ENCODE measurements at regions not wholly inside any gene's neighbourhood (a gene's known extent, or its start where the extent isn't known, plus 50 kb on each side); places are given as distances from the start of the nearest gene placed in this dataset.

DNA sequence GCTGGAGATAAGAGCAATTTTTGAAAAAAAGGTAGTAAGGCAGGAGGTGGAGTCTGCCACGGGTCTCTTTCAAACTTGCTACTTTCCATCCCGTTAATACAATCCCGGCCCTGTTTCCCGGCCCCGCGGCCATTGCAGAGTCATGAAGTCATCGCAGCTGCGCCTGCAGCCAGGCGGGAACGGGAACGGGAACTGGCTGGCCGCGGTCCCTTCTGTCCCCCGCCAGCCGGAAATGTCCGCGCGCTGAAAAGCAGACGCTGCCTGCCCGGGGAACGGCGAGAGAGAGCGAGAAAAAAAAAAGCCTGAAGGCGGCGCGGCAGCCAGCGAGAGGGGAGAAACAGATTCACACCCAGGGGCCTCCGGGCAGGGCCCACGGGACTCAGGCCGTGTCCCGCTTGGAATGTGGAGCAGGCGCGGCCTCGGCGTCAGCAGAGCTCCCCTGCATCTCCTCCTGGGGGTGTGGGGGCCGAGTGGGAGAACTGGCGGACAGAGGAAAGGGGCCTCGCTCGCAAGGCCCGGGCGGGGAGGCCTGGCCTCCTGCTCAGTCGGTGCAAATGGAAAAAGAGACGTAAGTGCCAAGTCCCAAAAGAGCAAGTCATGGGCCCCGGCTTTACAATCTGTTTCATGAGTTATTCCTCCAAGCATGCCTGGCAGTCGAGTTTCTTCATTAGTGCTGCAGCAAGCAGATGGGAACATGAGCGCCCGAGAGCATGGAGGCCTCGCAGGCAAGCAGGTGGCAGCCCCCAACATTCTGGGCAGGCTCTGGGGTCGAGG is 201.2 kb upstream of the GAS1 start:
- no peak for DNase-seq (ENCODE audit: extremely low read depth, low read depth)

DNA sequence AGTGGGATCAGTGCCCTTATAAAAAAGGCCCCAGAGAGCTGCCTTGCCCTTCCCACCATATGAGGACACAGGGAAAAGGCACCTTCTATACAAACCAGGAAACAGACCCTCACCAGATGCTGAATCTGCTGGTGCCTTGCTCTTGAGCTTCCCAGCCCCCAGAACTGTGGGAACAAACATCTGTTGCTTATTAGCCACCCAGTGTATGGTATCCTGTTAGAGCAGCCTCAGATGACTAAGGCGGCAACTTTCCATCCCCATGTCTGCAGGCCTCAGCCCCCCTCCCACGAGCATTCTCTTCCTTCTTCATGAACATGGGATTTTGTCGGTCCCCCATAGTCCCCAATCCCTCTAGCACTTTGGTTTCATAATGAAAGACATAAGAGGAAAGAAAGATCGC is 202.5 kb upstream of the GAS1 start:
- no peak for DNase-seq (ENCODE audit: extremely low read depth, low read depth)

DNA sequence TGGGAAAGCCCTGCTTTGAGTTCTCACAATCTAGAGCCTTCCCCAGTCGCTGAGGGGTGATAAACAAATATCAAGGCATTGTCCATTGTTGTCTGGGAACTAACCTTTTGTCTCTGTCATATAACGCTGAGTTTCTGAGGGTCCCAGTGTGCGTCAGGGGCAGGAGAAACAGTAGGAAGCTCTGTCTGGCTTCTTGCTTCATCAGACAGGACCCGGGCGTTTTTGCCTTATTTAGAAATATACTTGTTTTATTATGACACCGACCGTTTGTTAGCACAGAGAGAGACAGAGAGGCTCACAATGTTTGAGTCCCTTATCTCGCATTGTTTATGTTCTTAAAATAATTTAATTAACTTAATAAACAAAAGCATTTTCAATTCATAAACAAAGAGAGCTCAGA is 204.9 kb upstream of the GAS1 start:
- no peak for DNase-seq (ENCODE audit: extremely low read depth, low read depth)

DNA sequence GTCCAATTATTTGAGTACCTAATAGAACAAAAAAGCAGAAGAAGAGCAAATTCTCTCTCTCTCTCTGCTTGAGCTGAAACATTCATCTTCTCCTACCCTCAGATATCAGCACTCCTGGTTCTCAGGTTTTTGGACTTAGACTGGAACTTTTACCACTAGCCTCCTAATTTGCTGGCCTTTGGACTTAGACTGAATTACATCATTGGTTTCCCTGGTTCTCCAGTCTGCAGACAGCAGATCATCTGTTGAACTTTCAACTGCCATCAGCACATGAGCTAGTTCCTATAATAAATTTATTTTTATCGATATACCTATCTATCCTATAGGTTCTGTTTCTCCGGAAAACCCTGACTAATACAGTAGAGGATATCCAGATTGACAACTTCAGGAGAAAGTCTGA is 208.9 kb upstream of the GAS1 start:
- no peak for DNase-seq (ENCODE audit: extremely low read depth, low read depth)

DNA sequence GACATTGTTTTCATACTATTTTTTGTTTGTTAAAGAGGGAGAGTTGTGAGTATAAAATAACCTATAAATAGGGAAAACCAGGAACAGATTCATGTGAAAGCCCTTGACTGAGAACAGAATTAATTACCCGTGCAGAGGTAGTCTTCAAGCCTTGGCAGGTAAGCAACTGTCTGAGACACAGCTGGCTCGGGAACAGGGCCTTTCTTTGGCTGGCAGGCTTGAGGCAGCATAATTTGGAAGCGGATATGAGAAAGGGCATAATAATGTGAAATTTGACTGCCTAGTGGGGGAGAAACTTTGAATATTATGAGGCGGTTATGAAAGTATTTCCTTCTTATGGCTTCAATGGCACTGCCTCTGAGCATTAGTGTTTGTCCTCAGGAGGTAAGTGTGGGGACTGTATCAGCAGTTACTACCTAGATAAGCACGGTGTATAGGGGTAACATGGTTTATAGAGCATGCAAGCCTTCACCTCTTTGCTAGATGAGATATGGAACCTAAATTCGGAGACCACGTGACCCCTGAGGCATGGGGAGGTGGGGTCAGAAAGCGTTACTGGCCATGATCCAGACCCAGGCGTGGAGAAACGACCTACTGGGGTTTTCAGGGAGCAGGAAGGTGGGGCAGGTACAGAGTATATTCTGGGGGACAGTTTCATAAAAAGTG is 210.2 kb upstream of the GAS1 start:
- no peak for DNase-seq (ENCODE audit: extremely low read depth, low read depth)

DNA sequence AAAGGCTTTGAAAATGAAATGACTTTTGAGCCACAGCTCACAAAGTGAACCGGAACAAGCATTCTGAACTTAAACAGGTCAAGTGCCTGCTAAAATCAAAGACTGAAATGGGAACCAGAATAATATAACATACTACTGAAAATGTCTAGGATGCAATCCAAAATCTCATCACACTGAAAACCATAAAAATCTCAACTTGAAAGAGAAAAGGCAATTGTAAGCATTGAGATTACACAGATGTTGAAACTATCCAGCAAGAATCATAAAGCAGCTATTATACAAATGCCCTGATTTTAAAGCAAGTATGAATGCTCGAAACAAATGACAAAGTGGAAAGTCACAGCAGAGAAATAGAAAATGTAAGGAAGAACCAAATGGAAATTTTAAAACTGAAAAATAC is 211.5 kb upstream of the GAS1 start:
- no peak for DNase-seq (ENCODE audit: extremely low read depth, low read depth)

DNA sequence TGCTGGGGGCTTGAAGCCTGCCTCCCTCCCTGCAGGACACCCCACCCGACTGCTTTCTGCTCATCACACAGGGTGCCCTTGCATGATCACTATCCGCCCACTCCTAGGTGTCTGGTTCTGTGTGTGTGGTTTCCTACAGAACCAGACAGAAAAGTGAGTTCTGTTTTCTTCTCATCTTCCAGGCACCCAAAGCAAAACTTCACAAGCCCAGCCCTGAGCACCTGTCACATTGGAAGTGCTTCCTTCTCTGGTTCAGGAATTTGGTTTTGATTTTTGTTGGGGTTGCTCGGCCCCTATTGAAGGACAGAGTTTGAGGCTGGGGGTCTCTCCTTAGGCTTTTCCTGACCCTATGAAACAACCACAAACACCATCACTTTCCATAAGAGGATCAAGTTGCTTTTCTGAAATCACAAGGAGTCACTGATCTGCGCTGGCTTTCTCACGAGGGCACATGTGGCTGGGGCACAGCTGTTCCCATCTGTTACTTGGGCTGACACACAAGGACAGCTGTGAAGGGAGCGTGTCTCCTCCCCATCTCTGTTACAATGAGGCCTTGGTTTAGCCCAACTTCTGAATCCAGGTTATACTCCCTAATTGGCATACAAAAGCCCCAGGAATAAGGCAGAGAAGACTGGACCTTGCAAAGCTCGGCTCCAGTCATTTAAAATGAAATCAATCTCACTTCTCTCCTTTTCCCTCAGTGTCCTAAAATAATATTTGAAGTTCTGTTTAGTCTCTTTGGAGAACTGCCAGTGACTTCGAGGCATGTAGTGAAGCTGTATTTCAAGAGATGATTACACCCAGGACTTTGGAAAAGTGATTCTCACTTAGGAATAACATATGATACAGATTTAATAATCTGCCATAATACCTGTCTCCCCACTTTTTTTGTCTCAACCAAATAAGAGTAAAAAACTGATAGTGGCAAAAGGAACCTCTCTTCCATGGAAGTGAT is 213.1 kb upstream of the GAS1 start:
- DNase-seq (ENCODE audit: extremely low read depth, low read depth): no peak

DNA sequence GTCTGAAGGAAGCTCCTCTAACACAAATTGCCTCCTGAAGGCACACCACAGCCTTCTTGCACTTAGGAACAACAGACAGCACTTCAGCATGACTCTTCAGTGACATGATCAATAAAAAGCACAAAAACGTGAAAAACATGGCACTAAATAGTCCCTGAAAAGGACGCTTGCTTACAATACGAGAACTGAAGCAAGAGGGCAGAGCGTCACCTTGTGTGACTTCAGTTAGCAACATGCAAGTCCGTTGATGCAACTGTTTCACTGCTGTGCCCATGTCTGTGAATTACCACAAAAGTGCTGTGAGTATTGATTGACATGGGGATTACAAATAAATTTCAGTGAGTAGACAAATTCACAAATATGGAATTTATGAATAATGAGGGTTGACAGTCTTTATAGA is 219.9 kb upstream of the GAS1 start:
- no peak for DNase-seq (ENCODE audit: extremely low read depth, low read depth)

DNA sequence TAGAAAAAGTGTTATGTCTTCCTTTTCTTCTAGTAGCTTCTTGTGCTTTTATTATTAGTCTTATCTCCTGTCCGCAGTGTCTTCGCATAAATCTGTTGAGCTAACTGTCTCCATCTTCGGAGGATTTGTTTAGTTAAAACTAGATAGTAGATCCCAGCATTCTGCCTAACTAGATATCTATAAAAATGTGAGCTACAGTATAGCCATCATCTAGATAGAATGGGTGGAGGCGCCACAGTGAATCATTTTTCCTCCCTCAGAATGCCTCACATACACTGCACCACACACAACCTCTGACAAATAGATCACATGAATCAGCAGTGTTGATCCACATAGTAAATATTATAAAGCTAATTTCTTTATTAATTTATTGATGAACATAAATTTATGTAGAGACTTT is 220.3 kb upstream of the GAS1 start:
- no peak for DNase-seq (ENCODE audit: extremely low read depth, low read depth)

DNA sequence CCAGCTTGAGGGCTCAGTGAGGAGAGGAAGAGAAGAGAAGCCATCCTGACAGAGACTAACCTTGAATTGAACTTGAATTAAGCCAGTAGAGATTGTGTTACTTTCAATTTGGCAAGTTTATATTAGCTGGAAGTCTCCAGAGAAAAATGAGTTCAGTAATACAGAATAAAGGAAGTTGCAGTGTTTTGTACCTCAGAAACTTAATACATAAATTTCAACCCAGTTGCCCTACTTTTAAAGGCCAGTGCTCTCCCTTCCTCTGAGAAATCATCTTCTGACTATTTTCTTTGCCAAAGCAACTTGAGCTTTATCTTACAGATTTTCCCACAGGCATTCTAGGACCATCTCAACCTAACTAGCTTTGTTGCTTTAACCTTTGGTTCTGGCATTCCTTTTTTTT is 231.0 kb upstream of the GAS1 start:
- DNase-seq (ENCODE audit: extremely low read depth, low read depth): no peak

DNA sequence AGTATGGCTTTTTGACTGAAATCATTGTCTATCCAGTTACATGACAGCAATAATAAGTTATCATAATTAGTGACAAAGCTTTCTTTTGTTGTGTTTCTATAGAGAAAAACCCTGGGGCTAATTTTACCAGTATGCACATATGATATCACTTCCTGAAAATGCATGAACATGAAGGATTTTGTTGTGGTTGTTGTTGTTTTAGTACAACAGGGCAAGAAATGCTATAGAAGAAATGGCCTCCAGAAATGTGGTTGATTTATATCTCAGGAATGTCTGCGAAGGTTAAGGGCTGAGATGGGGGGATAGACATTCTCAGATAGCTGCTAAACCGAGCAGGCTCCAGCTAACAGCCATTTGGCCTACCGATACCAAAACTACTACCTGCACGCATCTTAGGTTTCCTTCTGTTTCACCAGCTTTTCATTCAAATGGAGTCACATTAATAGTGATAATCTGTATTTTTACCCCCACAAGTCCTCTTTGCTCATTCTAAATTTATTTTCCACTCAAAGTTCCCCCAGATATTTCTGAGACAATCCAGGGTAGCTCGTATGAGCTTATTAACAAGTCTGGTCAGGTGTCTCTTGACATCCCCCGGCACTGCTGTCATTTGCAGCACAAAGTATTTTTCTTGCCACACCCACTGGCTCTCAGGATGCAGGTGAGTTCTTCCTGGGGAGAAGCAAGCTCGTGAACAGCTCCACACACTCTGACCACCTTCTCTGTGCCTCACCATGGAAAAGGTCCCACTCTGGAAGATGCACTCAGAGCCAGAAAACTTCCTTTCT is 232.4 kb upstream of the GAS1 start:
- DNase-seq (ENCODE audit: extremely low read depth, low read depth): no peak

DNA sequence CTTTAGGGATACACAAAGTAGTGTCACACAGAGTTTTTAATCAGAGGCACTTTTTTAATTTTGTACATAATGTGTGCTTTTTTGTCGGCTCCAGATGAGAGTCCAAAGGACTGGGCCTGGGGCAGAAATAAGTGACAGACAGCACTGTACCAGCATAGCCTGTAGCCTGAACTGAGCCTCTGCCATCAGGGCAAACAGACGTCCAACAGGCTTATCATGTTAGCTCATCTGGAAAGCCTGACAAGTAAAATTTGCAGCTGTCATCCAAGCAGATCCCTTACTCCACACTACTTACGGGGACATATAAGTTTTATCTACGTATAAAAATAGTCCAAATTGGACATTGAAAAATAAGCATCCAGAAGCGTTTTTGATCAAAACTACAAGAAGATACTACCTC is 233.1 kb upstream of the GAS1 start:
- DNase-seq (ENCODE audit: extremely low read depth, low read depth): no peak

DNA sequence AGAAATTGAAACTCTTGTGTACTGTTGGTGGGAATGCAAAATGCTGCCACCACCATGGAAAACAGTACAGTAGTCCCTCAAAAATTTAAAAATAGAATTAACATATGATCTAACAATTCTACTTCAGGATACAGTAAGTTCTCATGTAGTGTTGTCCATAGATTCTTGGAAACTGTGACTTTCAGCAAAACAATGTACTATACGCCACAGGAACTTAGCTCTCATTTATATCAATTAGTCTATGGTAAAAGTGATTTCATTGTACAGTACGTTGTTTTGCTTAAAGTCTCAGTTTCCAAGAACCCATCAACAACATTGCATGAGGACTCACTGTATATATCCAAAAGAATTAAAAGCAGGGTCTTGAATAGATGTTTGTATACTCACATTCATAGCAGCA is 233.5 kb upstream of the GAS1 start:
- DNase-seq (ENCODE audit: extremely low read depth, low read depth): no peak

DNA sequence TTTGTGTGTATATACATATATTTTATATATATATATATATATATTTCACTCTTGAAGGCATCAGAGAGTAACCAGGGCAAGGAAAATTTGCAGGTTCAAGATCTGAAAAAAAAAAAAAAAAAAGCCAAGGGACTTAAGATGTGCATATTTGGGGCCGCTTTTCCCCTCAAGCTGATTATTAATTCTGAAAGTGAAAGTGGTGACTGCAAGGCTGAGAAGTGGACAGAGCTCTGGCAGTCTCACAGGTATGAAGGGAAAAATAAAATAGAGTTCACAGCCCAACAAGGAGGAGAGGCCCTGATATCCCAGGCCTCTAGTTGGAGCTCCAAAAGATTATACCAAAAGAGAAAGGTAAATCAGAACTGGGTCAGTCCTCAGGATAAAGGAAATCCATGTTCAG is 234.4 kb upstream of the GAS1 start:
- no peak for DNase-seq (ENCODE audit: extremely low read depth, low read depth)

DNA sequence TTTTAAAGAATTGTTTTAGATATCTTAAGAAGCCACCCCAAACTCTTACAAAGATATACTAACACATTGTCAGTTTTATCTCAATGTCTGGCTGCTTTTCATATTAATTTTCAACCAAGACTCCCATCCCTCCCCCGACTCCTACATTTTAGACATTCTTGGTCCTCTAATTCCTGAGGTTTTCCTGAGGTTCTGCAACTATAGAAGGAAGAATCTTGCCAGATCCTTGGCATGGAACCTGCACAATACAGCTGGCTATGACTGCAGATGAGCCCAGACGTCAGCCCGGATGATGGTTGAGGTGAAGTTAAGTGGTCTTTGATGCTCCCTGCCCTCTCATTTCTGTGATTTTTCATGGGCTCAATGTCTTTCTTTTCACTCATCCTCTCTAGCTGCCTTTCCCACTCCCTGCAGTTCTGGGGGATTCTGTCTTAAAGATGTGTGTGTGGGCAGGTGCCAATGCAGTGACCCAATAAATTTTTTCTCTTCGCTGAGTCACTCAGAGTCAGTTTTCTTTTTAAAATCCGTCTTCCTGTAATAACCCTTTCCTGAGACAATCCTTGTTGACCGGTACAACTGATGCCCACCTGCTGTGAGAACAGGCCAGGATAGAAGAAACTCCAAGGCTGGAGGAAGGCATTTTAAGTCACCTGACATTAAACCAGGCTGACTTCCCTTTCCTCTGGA is 237.8 kb upstream of the GAS1 start:
- DNase-seq (ENCODE audit: extremely low read depth, low read depth): no peak

DNA sequence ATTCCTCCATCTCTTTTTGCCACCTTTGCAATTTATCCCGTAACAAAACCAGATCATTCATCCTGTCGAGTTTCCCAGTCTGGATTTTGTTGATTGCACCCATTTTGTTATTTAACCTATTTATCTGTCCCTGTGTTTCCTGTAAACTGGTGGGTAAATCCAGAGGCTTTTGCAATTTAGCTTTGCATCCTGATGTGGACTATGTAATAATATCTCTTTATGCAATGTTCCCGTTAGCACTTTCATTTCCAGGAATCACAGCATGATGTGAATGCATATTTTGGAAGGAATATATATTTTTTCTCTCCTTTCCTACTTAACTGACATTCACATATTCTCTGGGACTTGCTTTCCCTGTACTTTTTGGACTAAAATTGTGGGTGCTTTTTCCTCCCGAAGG is 240.3 kb upstream of the GAS1 start:
- DNase-seq (ENCODE audit: extremely low read depth, low read depth): no peak

DNA sequence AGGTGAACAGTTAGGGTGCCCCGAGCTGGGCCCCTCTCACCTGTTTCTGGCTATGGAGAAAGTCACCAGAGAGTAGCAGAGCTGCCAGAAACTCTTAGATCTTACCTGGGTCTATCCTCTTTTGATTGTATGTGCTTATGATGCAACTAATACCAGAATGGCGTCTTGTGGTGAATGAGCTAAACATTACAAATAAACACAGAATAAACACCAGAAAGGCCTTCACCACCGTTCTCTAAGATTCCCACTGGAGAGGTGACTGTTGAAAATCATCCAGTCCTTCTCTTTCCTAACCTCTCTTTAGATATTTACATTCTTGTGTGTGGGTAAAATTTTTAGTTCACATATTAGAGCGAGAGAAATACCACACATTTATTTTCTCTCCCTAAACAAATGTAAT is 241.7 kb upstream of the GAS1 start:
- no peak for DNase-seq (ENCODE audit: extremely low read depth, low read depth)

DNA sequence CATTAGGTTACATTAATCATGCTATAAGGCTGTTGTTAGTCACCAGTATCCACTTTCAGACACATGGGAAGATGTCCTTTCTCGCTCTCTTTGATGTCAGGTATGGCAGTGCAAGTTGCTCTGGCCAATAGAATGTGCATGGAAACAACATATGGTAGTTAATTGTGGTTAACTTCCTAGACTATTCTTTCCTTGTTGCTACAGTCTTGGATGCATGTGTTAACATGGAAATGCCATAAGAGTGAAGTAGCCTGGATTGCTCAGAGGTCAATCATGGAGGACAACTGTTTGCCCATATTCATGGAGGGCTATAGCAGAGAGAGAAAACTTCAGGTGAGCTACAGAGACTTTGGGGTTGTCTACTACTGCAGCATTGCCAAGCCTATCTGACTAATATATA is 245.8 kb upstream of the GAS1 start:
- no peak for DNase-seq (ENCODE audit: extremely low read depth, low read depth)

DNA sequence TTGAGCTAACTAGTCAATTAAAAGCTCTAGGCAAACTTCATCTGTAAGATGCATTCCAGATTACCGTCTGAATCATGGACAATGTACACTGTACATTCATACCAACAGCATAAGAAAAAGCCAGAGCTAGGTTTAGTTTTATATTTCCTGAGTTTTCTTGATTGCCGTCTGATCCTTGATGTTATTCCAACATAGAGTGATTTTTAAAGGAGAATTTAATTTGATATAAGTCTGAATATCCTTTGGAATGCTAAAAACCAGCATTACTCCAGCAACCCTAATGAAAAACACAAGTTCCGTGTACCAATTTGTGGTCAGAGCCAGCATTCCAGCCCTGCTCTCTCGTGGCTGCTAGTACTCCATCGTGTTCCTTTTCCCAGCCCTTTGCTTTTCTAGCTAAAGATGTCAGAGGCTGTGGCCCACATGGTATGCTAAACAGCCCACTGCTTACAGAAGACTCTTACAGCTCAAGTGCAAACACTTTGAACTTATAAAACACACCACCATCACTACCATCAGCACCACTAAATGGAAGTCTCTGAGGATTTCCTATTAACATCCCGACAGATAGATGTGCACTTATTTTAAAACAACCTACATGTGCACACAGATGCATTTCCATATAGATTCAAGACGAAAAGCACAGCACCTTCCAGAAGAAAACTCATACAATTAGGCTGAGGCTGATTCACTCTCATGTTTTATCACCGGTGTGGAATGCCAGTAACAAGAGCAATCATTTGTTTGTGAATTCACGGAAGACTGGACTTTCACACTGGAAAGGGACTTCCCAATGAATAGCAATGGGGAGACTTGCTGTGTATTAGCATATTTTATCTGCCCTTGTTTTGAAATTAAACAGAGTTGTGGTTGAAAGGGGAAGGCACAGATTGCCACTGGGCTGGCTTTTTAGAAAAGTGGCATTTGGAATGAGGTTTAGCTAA is 246.9 kb upstream of the GAS1 start:
- no peak for DNase-seq (ENCODE audit: extremely low read depth, low read depth)

All from NCI-H460 (cell line).